ENCODE measurements at regions not wholly inside any gene's neighbourhood (a gene's known extent, or its start where the extent isn't known, plus 50 kb on each side); places are given as distances from the start of the nearest gene placed in this dataset.

- POLR2A ChIA-PET (ENCODE audit: partially characterized antibody) = no interaction called here
- no peak overlapping the region for H3K18ac ChIP-seq (ENCODE audit: extremely low read depth, low read length)
- no peaks in the 10 kb centered on the region for H3K36me3 ChIP-seq (ENCODE audit: control insufficient read depth in 2 of 4, insufficient read depth in 4 of 4, low read length in 3 of 4)
- H4K5ac ChIP-seq (ENCODE audit: insufficient read length, low read depth, low read length) = no peak overlapping the region
- 80% methylated on average over 3 of the region's 3 CpGs; no CpG with 5 or more reads in 1 of the 2 experiments for WGBS, 2 experiments (ENCODE audit: extremely low coverage in 1 of 2, insufficient coverage in 1 of 2, insufficient read length in 1 of 2, insufficient replicate concordance in 2 of 2, low coverage in 1 of 2, low lambda C conversion rate in 2 of 2, missing lambda C conversion rate in 1 of 2)
- H3K4me1 ChIP-seq (replicated peaks in 1 of 4; ENCODE audit: control insufficient read depth in 3 of 4, insufficient read depth in 4 of 4, low read length in 3 of 4) = no peaks in the 10 kb centered on the region
- H3K79me1 ChIP-seq (ENCODE audit: low read depth, low read length) = no peaks in the 10 kb centered on the region
- no peak overlapping the region for H3K4me3 ChIP-seq (ENCODE audit: extremely low read depth in 1 of 4, insufficient read depth in 2 of 4, low read depth in 3 of 4, low read length in 4 of 4)
- no peak overlapping the region for H3K4me2 ChIP-seq (ENCODE audit: insufficient read depth in 1 of 2, low read depth in 2 of 2, low read length in 2 of 2)
- no peak overlapping the region for H2BK15ac ChIP-seq (ENCODE audit: low read length)
- H3K27ac ChIP-seq (ENCODE audit: low read depth, low read length) = no peak overlapping the region
- TF ChIP-seq PHF8 (conservative IDR thresholded peaks at IDR 0.05; ENCODE audit: low read depth, low read length) (no peak), SUZ12 (IDR thresholded peaks at IDR 0.05; ENCODE audit: low read length) (no peak), GTF2F1 (IDR thresholded peaks at IDR 0.05; ENCODE audit: borderline replicate concordance, low read depth, low read length) (no peak), POU5F1 (IDR thresholded peaks at IDR 0.05; ENCODE audit: low read depth, low read length) (no peak)
- no peaks in the 10 kb centered on the region for H3K23me2 ChIP-seq (ENCODE audit: low read depth, low read length)
- H3K9ac ChIP-seq (replicated peaks in 1 of 4; ENCODE audit: extremely low read depth in 1 of 4, low read depth in 3 of 4, low read length in 3 of 4) = no peak overlapping the region
- H3K4ac ChIP-seq (replicated peaks; ENCODE audit: insufficient read length, low read depth, low read length) = no peak overlapping the region
- no peak overlapping the region for H2BK20ac ChIP-seq (ENCODE audit: low read length)
- no peaks in the 10 kb centered on the region for H3K9me3 ChIP-seq (ENCODE audit: insufficient read depth in 2 of 2, low read depth in 1 of 2, low read length in 1 of 2)
- CTCF ChIA-PET (ENCODE audit: partially characterized antibody) = no interaction called here
- no peaks in the 10 kb centered on the region for H3K79me2 ChIP-seq (ENCODE audit: control insufficient read depth in 1 of 2, insufficient read depth in 2 of 2, low read length in 2 of 2)
- no peak overlapping the region for H3K14ac ChIP-seq (ENCODE audit: insufficient read length)
- H2BK12ac ChIP-seq (ENCODE audit: low read depth, low read length) = no peak overlapping the region
- no peak overlapping the region for H2AFZ ChIP-seq (ENCODE audit: low read length)
- H3K56ac ChIP-seq (replicated peaks; ENCODE audit: insufficient read length, low read depth, low read length) = no peak overlapping the region
- H2AK5ac ChIP-seq (ENCODE audit: low read depth, low read length) = no peak overlapping the region
- no peak overlapping the region for H3K23ac ChIP-seq (ENCODE audit: insufficient read length)
- no peak overlapping the region for H2BK5ac ChIP-seq (ENCODE audit: low read depth, low read length)
- FAIRE-seq (peak; percentile 75), DNase-seq (ENCODE audit: low read depth in 1 of 2, low spot score in 2 of 2) (no peak)
- no peak overlapping the region for H2BK120ac ChIP-seq (replicated peaks; ENCODE audit: low read depth, low read length)
- H3K27me3 ChIP-seq (replicated peaks in 1 of 4; ENCODE audit: control insufficient read depth in 3 of 4, extremely low read depth in 1 of 4, insufficient read depth in 3 of 4, low read length in 3 of 4) = no peaks in the 10 kb centered on the region
- H4K91ac ChIP-seq (replicated peaks; ENCODE audit: insufficient read length, low read length) = no peak overlapping the region
- H4K8ac ChIP-seq (ENCODE audit: extremely low read depth, insufficient read depth, low read length) = no peak overlapping the region
- no peaks in the 10 kb centered on the region for H4K20me1 ChIP-seq (replicated peaks in 1 of 2; ENCODE audit: control insufficient read depth in 1 of 2, insufficient read depth in 2 of 2, low read length in 2 of 2)
Observed at GRCh38 chrX:112391313-112391712, 288.4 kb downstream of the LHFPL1 start.
